ENCODE measurements at regions not wholly inside any gene's neighbourhood (a gene's known extent, or its start where the extent isn't known, plus 50 kb on each side); places are given as distances from the start of the nearest gene placed in this dataset.
A peak's percentile ranks its signal among the peaks of the same experiment; 100 is the strongest.
"Not testable (repeated sequence)": the region's sequence is repeated elsewhere in the genome, so short reads cannot be mapped to it uniquely, and the experiment has no call there.

GRCh38 chr12:131218923-131219669, 265.4 kb downstream of the ADGRD1 start:
- ATAC-seq (replicated peaks) (no peak), DNase-seq (no peak)
- H3K36me3 Mint-ChIP-seq (ENCODE audit: insufficient read depth): no peaks in the 10 kb centered on the region
- H3K27ac Mint-ChIP-seq: no peak overlapping the region
- H3K4me1 Mint-ChIP-seq (ENCODE audit: low read depth in 2 of 2): peaks cover 4 to 12% of the 10 kb centered on the region in 2 donors
- no peak overlapping the region for H3K4me3 Mint-ChIP-seq
- no peaks in the 10 kb centered on the region for H3K9me3 Mint-ChIP-seq
- peaks cover 24 to 66% of the 10 kb centered on the region in 2 donors for H3K27me3 Mint-ChIP-seq

GRCh38 chr12:131219670-131220330, 266.1 kb downstream of the ADGRD1 start:
- no peaks in the 10 kb centered on the region for H3K36me3 Mint-ChIP-seq (ENCODE audit: insufficient read depth)
- ATAC-seq (replicated peaks): no peak
- no peak overlapping the region for H3K4me3 Mint-ChIP-seq
- no peak for DNase-seq
- H3K4me1 Mint-ChIP-seq (ENCODE audit: low read depth in 2 of 2): peaks cover 4 to 11% of the 10 kb centered on the region in 2 donors
- H3K27me3 Mint-ChIP-seq: peaks cover 24 to 66% of the 10 kb centered on the region in 2 donors
- no peaks in the 10 kb centered on the region for H3K9me3 Mint-ChIP-seq
- H3K27ac Mint-ChIP-seq: no peak overlapping the region

DNA sequence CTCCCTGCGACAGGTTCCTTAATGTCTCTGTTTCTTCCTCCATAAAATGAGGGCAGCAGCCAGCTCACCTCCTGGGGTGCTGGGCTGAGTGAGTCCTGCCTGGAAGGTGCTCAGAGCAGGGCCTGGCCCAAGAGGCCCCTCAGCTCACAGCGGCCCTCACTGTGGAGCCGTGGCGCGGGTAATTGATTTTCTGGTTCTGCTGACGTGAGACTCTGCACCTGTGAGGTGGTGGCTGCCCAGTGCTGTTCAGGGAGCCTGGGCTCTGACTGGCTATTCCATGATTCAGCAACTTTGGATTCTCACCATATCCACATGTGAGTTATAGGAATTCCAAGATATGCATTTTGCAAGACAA, 266.6 kb downstream of the ADGRD1 start:
- ATAC-seq (replicated peaks): no peak
- no peak for DNase-seq
- no peak overlapping the region for H3K4me3 Mint-ChIP-seq
- peaks cover 24 to 66% of the 10 kb centered on the region in 2 donors for H3K27me3 Mint-ChIP-seq
- no peaks in the 10 kb centered on the region for H3K36me3 Mint-ChIP-seq (ENCODE audit: insufficient read depth)
- H3K4me1 Mint-ChIP-seq (ENCODE audit: low read depth in 2 of 2): peaks cover 4 to 10% of the 10 kb centered on the region in 2 donors
- no peak overlapping the region for H3K27ac Mint-ChIP-seq
- H3K9me3 Mint-ChIP-seq: no peaks in the 10 kb centered on the region

DNA sequence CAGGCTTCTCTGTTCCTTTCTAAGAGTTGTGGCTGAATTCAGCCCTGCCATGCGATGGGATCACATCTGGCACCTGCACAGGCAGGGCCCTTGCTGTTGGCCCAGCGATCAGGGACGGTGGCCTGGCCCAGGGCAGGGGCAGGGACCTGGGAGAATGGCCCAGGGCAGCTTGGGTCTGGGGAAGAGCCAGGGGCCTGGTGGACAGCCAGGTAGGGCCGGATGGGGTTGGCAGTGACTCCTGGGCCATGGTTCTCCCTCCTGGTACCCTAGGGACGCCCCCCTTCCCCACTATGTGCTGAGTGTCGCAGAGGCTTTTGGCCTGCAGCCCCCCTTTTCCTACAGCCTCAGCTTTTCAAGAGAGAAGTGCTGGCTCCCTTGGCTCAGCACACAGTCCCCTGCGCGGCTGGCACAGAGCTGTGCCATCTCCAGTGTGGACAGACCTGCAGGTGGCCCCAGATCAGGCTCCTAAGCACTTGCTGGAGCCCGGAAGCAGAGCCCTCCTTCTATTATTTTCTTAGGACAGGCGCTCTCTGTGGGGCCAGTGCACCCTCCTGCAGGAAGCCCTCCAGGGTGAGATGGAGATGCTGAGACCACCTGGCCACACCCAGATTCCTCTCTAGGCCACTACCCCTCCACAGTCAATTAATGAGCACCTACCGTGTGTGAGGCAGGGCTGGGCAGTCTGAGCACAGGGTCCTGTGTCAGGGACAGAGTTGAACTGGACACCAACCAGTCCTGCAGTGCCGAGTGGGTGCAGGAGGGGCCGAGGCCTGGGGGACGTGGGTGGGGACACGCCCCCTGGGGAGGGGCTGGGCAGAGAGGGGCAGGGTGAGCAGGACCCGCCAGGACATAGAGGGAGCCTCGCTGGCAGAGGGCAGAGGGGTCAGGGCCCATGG, 267.6 kb downstream of the ADGRD1 start:
- ATAC-seq (replicated peaks): no peak
- Mint-ChIP-seq H3K4me3 (no peak overlapping the region), H3K27ac (no peak overlapping the region), H3K36me3 (ENCODE audit: insufficient read depth) (no peaks in the 10 kb centered on the region), H3K27me3 (peaks cover 24 to 60% of the 10 kb centered on the region in 2 donors), H3K9me3 (no peaks in the 10 kb centered on the region), H3K4me1 (ENCODE audit: low read depth in 2 of 2) (peaks cover 4 to 10% of the 10 kb centered on the region in 2 donors)
- DNase-seq: no peak

DNA sequence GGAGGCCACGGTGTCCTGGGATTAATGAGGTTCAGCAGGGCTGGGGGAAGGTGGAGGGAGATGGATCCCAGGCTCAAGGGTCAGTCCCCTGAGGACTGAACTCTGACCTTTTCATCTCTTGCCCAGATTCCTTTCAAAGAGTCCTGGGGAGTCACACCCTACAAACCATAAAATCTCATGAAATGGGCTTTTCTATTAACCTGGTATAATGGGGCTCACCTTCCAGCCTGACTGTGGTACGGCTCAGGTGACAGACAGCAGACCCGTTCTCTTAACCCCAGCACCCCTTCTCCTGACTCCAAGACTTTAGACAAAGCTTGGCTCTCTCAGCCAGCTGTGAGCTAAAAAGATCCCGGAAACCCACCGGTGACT, 268.2 kb downstream of the ADGRD1 start:
- Mint-ChIP-seq H3K4me3 (peak overlapping the region; percentile 27 to 43), H3K27ac (no peak overlapping the region), H3K4me1 (ENCODE audit: low read depth in 2 of 2) (peaks cover 4 to 10% of the 10 kb centered on the region in 2 donors), H3K9me3 (no peaks in the 10 kb centered on the region), H3K36me3 (ENCODE audit: insufficient read depth) (no peaks in the 10 kb centered on the region), H3K27me3 (peaks cover 22 to 54% of the 10 kb centered on the region in 2 donors)
- no peak for DNase-seq
- no peak for ATAC-seq (replicated peaks)

GRCh38 chr12:131222329-131223139, 268.8 kb downstream of the ADGRD1 start:
- Mint-ChIP-seq H3K27ac (no peak overlapping the region), H3K4me1 (ENCODE audit: low read depth in 2 of 2) (peaks cover 4 to 10% of the 10 kb centered on the region in 2 donors), H3K27me3 (peaks cover 21 to 48% of the 10 kb centered on the region in 2 donors), H3K36me3 (ENCODE audit: insufficient read depth) (no peaks in the 10 kb centered on the region), H3K9me3 (no peaks in the 10 kb centered on the region), H3K4me3 (peak overlapping the region; percentile 27 to 43)
- no peak for ATAC-seq (replicated peaks)
- DNase-seq: no peak

- H3K4me3 Mint-ChIP-seq: no peak overlapping the region
- ATAC-seq (replicated peaks): no peak
- peaks cover 4 to 10% of the 10 kb centered on the region in 2 donors for H3K4me1 Mint-ChIP-seq (ENCODE audit: low read depth in 2 of 2)
- peaks cover 15 to 41% of the 10 kb centered on the region in 2 donors for H3K27me3 Mint-ChIP-seq
- no peak for DNase-seq
- H3K27ac Mint-ChIP-seq: no peak overlapping the region
- no peaks in the 10 kb centered on the region for H3K9me3 Mint-ChIP-seq
- no peaks in the 10 kb centered on the region for H3K36me3 Mint-ChIP-seq (ENCODE audit: insufficient read depth)
These were observed 269.6 kb downstream of the ADGRD1 start for GRCh38 chr12:131223171-131223761.

DNA sequence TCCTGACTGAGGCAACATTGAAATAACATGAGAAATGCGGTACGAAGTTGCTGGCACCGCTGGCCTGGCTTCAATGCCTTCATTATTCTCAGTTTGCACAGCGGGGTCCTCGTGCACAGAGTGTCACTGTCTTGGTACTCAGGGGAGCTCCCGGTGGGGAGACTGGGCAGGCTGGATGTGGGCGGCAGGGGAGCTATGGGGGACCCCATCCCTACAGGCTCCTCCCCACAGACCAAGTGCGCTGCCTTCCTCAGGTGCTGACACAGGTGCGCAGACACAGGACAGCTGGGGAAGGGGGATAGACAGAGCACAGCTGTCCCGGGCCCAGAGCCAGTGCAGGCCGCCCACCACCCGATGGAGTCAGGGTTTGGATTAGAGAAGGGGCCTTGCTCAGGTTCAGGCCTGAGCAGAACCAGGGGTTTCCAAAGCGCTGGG, 270.1 kb downstream of the ADGRD1 start:
- ATAC-seq (replicated peaks) (no peak), DNase-seq (no peak)
- Mint-ChIP-seq H3K4me1 (ENCODE audit: low read depth in 2 of 2) (peaks cover 4 to 10% of the 10 kb centered on the region in 2 donors), H3K9me3 (no peaks in the 10 kb centered on the region), H3K27ac (no peak overlapping the region), H3K36me3 (ENCODE audit: insufficient read depth) (no peaks in the 10 kb centered on the region), H3K27me3 (peaks cover 12 to 39% of the 10 kb centered on the region in 2 donors), H3K4me3 (no peak overlapping the region)

DNA sequence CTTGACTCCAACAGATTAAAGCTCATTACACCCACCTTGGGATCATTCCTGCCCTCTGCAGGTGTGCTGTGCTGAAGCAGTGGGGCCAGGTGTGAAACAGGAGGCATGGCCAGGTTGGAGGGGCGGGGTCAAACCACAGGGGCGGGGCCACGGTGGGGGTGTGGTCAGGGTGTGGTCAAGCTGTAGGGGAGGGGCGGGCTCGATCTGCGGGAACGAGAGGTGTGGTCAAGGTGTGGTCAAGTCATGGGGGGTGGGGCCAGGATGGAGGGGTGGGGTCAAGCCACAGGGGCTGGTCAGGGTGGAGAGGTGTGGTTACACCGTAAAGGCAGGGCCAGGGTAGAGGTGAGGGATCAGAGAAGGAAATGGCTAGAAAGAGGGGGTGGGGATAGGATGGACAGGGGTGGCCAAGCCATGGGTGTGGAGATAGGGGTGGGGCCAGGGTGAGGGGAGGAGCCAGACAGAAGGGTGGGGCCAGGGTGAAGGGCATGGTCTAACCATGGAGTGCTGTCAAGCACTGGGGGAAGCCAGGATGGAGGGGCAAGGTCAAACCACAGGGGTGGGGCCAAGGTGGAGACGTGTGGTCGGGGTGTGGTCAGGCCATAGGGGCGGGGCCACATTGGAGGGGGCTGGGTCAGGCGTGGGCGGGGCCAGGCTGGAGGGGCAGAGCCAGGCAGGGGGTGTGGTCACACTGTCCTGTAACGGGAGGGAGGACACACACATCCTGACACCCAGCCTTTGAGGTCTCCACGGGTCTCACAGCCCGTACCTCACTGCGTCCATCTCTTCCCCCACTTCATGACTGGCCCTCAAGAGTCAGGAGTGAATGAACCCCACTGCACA, 270.7 kb downstream of the ADGRD1 start:
- not testable (repeated sequence) for H3K4me3 Mint-ChIP-seq, H3K27ac Mint-ChIP-seq
- ATAC-seq (replicated peaks): peak; percentile 16

DNA sequence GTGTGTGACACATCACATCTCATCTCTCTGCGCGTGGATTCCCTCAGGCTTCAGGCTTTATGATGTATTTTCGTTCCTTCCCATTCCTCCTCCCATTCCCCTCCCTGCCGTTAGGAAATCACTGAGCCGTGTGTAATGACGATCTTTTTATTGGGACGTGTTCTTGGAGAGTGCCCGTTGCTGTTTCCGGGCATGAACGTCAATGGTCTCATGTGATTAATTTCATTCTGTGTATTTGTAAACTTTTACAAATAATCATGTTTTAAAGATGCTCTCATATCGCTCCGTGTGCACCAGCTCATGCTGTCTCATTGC, 271.3 kb downstream of the ADGRD1 start:
- not testable (repeated sequence) for H3K36me3 Mint-ChIP-seq (ENCODE audit: insufficient read depth); H3K9me3 Mint-ChIP-seq; DNase-seq; H3K4me3 Mint-ChIP-seq; H3K27ac Mint-ChIP-seq; ATAC-seq (replicated peaks); H3K4me1 Mint-ChIP-seq (ENCODE audit: low read depth in 2 of 2)
- peaks cover 19 to 39% of the 10 kb centered on the region in 2 donors for H3K27me3 Mint-ChIP-seq

More for the DNA sequence above, 270.7 kb downstream of the ADGRD1 start:
- peaks cover 14 to 39% of the 10 kb centered on the region in 2 donors for H3K27me3 Mint-ChIP-seq
- H3K36me3 Mint-ChIP-seq (ENCODE audit: insufficient read depth); DNase-seq; H3K4me1 Mint-ChIP-seq (ENCODE audit: low read depth in 2 of 2); H3K9me3 Mint-ChIP-seq: not testable (repeated sequence)

DNA sequence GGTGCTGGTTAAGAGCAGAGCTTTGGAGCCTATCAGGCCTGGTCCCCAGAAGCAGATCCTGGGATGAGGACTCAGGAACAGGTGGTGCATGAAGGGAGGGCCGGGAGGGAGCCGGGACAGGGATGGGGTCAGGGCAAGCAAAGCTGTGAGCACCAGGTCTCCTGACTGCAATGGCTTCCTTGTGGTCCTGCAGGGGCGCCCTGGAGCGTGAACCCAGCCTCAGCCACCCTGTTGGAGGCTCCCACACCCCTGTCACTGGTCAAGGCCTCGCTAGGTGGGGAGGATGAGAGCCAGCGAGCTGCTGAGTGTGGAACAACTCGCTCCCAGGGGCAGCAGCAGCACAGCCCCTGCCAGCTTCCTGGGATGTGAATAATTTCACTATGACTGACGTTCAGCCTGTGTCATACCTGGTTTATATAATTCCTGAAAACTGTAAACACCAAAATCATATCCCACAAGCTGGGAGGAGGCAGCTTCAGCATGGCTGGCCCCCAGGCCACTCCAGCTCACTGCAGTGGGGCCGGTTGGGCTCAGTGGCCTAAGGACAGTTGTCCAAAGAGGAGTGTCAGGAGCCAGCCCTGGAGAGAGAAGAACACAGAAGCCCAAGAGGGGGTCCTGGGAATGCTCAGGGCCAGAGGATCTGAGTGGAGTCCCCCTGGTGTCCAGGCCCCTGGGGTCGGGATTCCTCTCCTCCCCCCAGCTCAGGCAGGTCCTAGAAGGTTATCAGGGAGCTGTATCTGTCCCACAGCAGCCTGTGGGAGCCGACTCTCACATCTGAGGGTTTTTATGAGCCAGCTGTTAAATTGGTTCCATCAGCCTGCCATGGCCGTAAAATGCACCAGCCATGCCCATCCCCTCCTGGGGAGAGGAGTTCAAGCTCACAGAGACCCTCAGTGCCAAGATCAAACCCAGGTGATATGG, 272.9 kb downstream of the ADGRD1 start:
- Mint-ChIP-seq H3K27me3 (peaks cover 31 to 49% of the 10 kb centered on the region in 2 donors), H3K27ac (no peak overlapping the region), H3K9me3 (no peaks in the 10 kb centered on the region), H3K36me3 (ENCODE audit: insufficient read depth) (no peaks in the 10 kb centered on the region), H3K4me3 (no peak overlapping the region), H3K4me1 (ENCODE audit: low read depth in 2 of 2) (peaks cover 4 to 10% of the 10 kb centered on the region in 2 donors)
- DNase-seq: no peak
- ATAC-seq (replicated peaks): no peak

Measured in effector memory CD8-positive, alpha-beta T cell (primary cell).